H9 (cell line): ENCODE measurements at regions not wholly inside any gene's neighbourhood (a gene's known extent, or its start where the extent isn't known, plus 50 kb on each side); places are given as distances from the start of the nearest gene placed in this dataset.

ENCODE experiments used
- DNase-seq: peaks from one replicate; pipeline ENCODE4 v3.0.0-alpha.2; 2017
- H2AFZ ChIP-seq: one replicate; pipeline ENCODE4 v1.6.1; 2013; ENCODE audit warnings: mild to moderate bottlenecking, low read length, control low read depth, moderate library complexity
- H2AK5ac ChIP-seq: 2 replicates; pipeline ENCODE4 v1.6.1; 2013; ENCODE audit warnings: low read length, control low read depth, mixed read lengths; ENCODE audit not compliant: insufficient read length
- H2BK120ac ChIP-seq: one replicate; pipeline ENCODE4 v1.6.1; 2013; ENCODE audit warnings: low read depth, mild to moderate bottlenecking, low read length, control low read depth, inconsistent platforms; ENCODE audit not compliant: poor library complexity, severe bottlenecking
- H2BK12ac ChIP-seq: 2 replicates; pipeline ENCODE4 v1.6.1; 2013; ENCODE audit warnings: low read length, control low read depth, mixed read lengths, low read depth; ENCODE audit not compliant: insufficient read length
- H2BK15ac ChIP-seq: 2 replicates; pipeline ENCODE4 v1.6.1; 2013; ENCODE audit warnings: low read depth, low read length, control low read depth
- H2BK20ac ChIP-seq: one replicate; pipeline ENCODE4 v1.6.1; 2013; ENCODE audit warnings: low read depth, mild to moderate bottlenecking, low read length, control low read depth, inconsistent platforms; ENCODE audit not compliant: poor library complexity, severe bottlenecking
- H2BK5ac ChIP-seq: 2 replicates; pipeline ENCODE4 v1.6.1; 2013; ENCODE audit warnings: low read length, control low read depth, mixed read lengths; ENCODE audit not compliant: insufficient read length
- H3K14ac ChIP-seq: 2 replicates; pipeline ENCODE4 v1.6.1; 2013; ENCODE audit warnings: low read length, control low read depth; ENCODE audit not compliant: insufficient read depth
- H3K18ac ChIP-seq: 2 replicates; pipeline ENCODE4 v1.6.1; 2013; ENCODE audit warnings: low read depth, mild to moderate bottlenecking, mixed read lengths, low read length, control low read depth; ENCODE audit not compliant: insufficient read length
- H3K23ac ChIP-seq: 2 replicates; pipeline ENCODE4 v1.6.1; 2013; ENCODE audit warnings: low read length, control low read depth, mixed read lengths, low read depth; ENCODE audit not compliant: insufficient read length
- H3K23me2 ChIP-seq: 2 replicates; pipeline ENCODE4 v1.6.1; 2013; ENCODE audit warnings: low read depth, mild to moderate bottlenecking, mixed read lengths, low read length, control low read depth; ENCODE audit not compliant: insufficient read length, poor library complexity, severe bottlenecking
- H3K27ac ChIP-seq: 2 replicates; pipeline ENCODE4 v1.5.1; 2013; ENCODE audit warnings: low read length, control low read depth, mixed read lengths, low read depth; ENCODE audit not compliant: insufficient read length
- H3K27me3 ChIP-seq: 2 replicates; pipeline ENCODE4 v1.6.1; 2013; ENCODE audit warnings: low read length, control low read depth, inconsistent platforms; ENCODE audit not compliant: insufficient read depth
- H3K4ac ChIP-seq: 2 replicates; pipeline ENCODE4 v1.6.1; 2013; ENCODE audit warnings: low read depth, mild to moderate bottlenecking, control low read depth, inconsistent platforms, low read length, moderate library complexity
- H3K4me1 ChIP-seq: 2 replicates; pipeline ENCODE4 v1.6.1; 2013; ENCODE audit warnings: low read length, control low read depth, inconsistent platforms; ENCODE audit not compliant: insufficient read depth
- H3K4me2 ChIP-seq: 2 replicates; pipeline ENCODE4 v1.6.1; 2013; ENCODE audit warnings: low read length, control low read depth, mixed read lengths; ENCODE audit not compliant: insufficient read length, insufficient read depth
- H3K56ac ChIP-seq: 2 replicates; pipeline ENCODE4 v1.6.1; 2013; ENCODE audit warnings: low read depth, mild to moderate bottlenecking, mixed read lengths, low read length, control low read depth; ENCODE audit not compliant: insufficient read length
- H3K79me1 ChIP-seq: 2 replicates; pipeline ENCODE4 v1.6.1; 2013; ENCODE audit warnings: low read depth, mild to moderate bottlenecking, moderate library complexity, low read length, control low read depth, inconsistent platforms; ENCODE audit not compliant: insufficient read depth, poor library complexity, severe bottlenecking
- H3K79me2 ChIP-seq: 2 replicates; pipeline ENCODE4 v1.6.1; 2013; ENCODE audit warnings: low read length, control low read depth, inconsistent platforms; ENCODE audit not compliant: insufficient read depth
- H3K9ac ChIP-seq: 2 replicates; pipeline ENCODE4 v1.6.1; 2013; ENCODE audit warnings: low read length, control low read depth, mixed read lengths; ENCODE audit not compliant: insufficient read length; ENCODE audit errors: extremely low read depth
- H3K9me3 ChIP-seq: one replicate; pipeline ENCODE4 v1.6.1; 2013; ENCODE audit warnings: low read depth, low read length, inconsistent platforms; ENCODE audit not compliant: control insufficient read depth
- H3T11ph ChIP-seq: one replicate; pipeline ENCODE4 v1.6.1; 2013; ENCODE audit warnings: mild to moderate bottlenecking, low read length, control low read depth, inconsistent platforms
- H4K20me1 ChIP-seq: one replicate; pipeline ENCODE4 v1.6.1; 2013; ENCODE audit not compliant: control insufficient read depth, insufficient read length, insufficient read depth
- H4K5ac ChIP-seq: 2 replicates; pipeline ENCODE4 v1.6.1; 2013; ENCODE audit warnings: low read depth, mild to moderate bottlenecking, mixed read lengths, low read length, control low read depth; ENCODE audit not compliant: insufficient read length
- H4K8ac ChIP-seq: replicated peaks from 2 replicates; pipeline ENCODE4 v1.6.1; 2013; ENCODE audit warnings: low read length, control low read depth, mixed read lengths, low read depth; ENCODE audit not compliant: insufficient read length
- H4K91ac ChIP-seq: 2 replicates; pipeline ENCODE4 v1.6.1; 2013; ENCODE audit warnings: low read depth, mild to moderate bottlenecking, moderate library complexity, mixed read lengths, low read length, control low read depth; ENCODE audit not compliant: insufficient read length
- H3K27ac Mint-ChIP-seq, 3 experiments: 2 replicates in 2 of 3; 3 replicates in 1 of 3; pipeline ENCODE4 v1.8.0; 2020 to 2021; ENCODE audit warnings: mixed read lengths in 3 of 3, mild to moderate bottlenecking in 1 of 3, moderate library complexity in 1 of 3
- H3K27me3 Mint-ChIP-seq: 2 replicates; pipeline ENCODE4 v1.8.0; 2021; ENCODE audit warnings: low read depth, mild to moderate bottlenecking, moderate library complexity, mixed read lengths
- H3K36me3 Mint-ChIP-seq, 3 experiments: 2 replicates in 2 of 3; 3 replicates in 1 of 3; pipeline ENCODE4 v1.8.0; 2020 to 2021; ENCODE audit warnings: low read depth in 3 of 3, mixed read lengths in 3 of 3; ENCODE audit not compliant: insufficient read depth in 1 of 3
- H3K4me1 Mint-ChIP-seq, 2 experiments: 2 replicates each; pipeline ENCODE4 v1.8.0; 2020; ENCODE audit warnings: mixed read lengths in 2 of 2
- H3K4me3 Mint-ChIP-seq, 2 experiments: 2 replicates in 1 of 2; 3 replicates in 1 of 2; pipeline ENCODE4 v1.8.0; 2020 to 2021; ENCODE audit warnings: mild to moderate bottlenecking in 2 of 2, mixed read lengths in 2 of 2, moderate library complexity in 1 of 2
- H3K9me3 Mint-ChIP-seq, 2 experiments: 2 replicates in 1 of 2; 3 replicates in 1 of 2; pipeline ENCODE4 v1.8.0; 2020; ENCODE audit warnings: mild to moderate bottlenecking in 2 of 2, mixed read lengths in 2 of 2, moderate library complexity in 1 of 2
- CTCF ChIP-seq: fragments of 200-600 bp; sonication (generic); conservative IDR thresholded peaks from 3 replicates; pipeline ENCODE4 v1.8.0; 2021; ENCODE audit warnings: antibody characterized with exemption, mild to moderate bottlenecking

DNA sequence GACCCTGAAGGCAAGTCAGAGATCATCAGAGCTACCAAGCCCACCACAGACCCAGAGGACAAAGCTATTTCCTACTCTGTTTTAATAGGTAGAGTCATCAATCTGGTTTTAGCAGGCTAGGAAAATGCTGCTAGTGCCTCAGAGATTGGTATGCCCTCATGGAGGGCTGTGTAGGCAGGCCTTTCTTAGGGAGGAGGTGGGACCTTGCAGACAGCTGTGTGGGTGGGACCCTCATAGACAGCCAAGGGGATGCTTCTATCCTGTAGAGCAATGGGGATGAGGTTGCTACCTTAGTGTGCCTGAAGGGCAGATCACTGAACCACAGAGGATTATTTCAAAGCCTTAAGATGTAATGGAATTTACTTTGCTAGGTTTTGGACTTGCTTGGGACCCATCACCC, 534.9 kb upstream of the KLF12 start:
- Histone ChIP-seq H2BK12ac (no peak overlapping the region), H4K5ac (no peak overlapping the region), H3K4ac (no peak overlapping the region), H3K56ac (no peak overlapping the region), H2AFZ (no peak overlapping the region), H2BK120ac (no peak overlapping the region), H3K23me2 (no peaks in the 10 kb centered on the region), H3K4me2 (no peak overlapping the region), H3T11ph (no peak overlapping the region), H3K4me1 (no peaks in the 10 kb centered on the region), H3K14ac (no peak overlapping the region), H3K9ac (no peak overlapping the region), H2AK5ac (no peak overlapping the region), H4K91ac (no peak overlapping the region), H3K79me1 (no peaks in the 10 kb centered on the region), H3K18ac (no peak overlapping the region), H3K79me2 (no peaks in the 10 kb centered on the region), H3K27ac (no peak overlapping the region), H2BK15ac (no peak overlapping the region), H3K9me3 (no peaks in the 10 kb centered on the region), H2BK20ac (no peak overlapping the region), H3K27me3 (no peaks in the 10 kb centered on the region), H4K20me1 (no peaks in the 10 kb centered on the region), H2BK5ac (no peak overlapping the region), H3K23ac (no peak overlapping the region), H4K8ac (no peak overlapping the region)
- H3K27me3 Mint-ChIP-seq: no peaks in the 10 kb centered on the region
- TF ChIP-seq CTCF: no peak
- DNase-seq: no peak
- H3K4me3 Mint-ChIP-seq: no peak overlapping the region
- H3K9me3 Mint-ChIP-seq: no peaks in the 10 kb centered on the region
- H3K4me1 Mint-ChIP-seq: peaks cover 6 to 10% of the 10 kb centered on the region in 2 experiments; a peak in 3 of 4 replicates
- H3K27ac Mint-ChIP-seq: no peak overlapping the region
- H3K36me3 Mint-ChIP-seq: no peaks in the 10 kb centered on the region; a peak in 1 of 7 replicates
